ENCODE measurements at regions not wholly inside any gene's neighbourhood (a gene's known extent, or its start where the extent isn't known, plus 50 kb on each side); places are given as distances from the start of the nearest gene placed in this dataset.
"Not testable (repeated sequence)": the region's sequence is repeated elsewhere in the genome, so short reads cannot be mapped to it uniquely, and the experiment has no call there.

- TF ChIP-seq CTCF, POLR2A, POLR2AphosphoS5, EP300 (IDR thresholded peaks at IDR 0.05): not testable (repeated sequence)
Measured at GRCh38 chr10:46845640-46846039, 65.6 kb upstream of the PTPN20 start.
